C4-2B (cell line): ENCODE measurements at regions not wholly inside any gene's neighbourhood (a gene's known extent, or its start where the extent isn't known, plus 50 kb on each side); places are given as distances from the start of the nearest gene placed in this dataset.

ENCODE experiments used
- H3K27ac ChIP-seq: fragments of 450-650 bp; 2 replicates; pipeline ENCODE4 v1.5.1; 2017
- ZFX ChIP-seq: fragments of 450-650 bp; IDR thresholded peaks from 2 replicates; pipeline ENCODE4 v1.6.1; 2017
- TF ChIP-seq, protein P1 (sequence below): fragments of 450-650 bp; conservative IDR thresholded peaks from 2 replicates; pipeline ENCODE4 v1.5.1; 2017; ENCODE audit warnings: mild to moderate bottlenecking

DNA sequence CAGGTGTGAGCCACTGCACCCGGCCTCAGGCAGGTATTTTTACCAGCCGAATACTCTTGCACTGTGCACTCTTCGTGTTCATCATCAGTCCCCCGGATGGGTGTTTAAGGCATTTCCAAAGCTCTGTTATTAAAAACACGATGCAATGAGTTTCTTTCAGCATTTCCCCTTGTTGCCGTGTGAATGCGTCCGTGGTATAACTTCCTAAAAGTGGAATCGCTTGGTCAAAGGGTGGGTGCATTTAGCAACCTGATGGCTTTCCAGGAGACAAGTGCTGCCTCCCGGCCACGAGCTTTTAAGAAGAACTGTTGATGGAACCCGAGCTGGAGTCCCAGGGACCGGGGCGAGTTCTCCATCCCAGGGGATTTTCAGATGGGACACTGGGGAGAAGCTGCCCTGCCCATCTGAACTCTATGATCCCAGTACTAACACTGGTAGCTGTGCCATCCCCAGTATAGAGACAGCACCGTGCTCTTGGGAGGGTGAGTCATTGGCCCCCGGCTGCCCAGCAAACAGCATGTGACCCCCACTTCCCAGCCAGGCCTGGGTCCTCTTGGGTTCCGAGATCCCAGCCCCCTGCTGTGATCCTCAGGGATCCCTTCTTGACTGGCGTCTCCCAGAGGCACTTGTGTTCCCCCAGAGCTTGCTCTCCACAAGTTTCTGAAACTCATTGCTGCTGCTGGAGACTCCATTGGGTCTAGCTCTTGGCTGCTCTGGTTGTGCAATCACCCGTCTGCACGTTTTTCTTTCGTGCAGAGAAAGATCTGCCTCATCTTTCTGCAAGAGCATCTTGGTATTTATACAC lies 169.5 kb upstream of the IER5L start:
- H3K27ac ChIP-seq, result no peak overlapping the region
- TF ChIP-seq, protein P1, sequence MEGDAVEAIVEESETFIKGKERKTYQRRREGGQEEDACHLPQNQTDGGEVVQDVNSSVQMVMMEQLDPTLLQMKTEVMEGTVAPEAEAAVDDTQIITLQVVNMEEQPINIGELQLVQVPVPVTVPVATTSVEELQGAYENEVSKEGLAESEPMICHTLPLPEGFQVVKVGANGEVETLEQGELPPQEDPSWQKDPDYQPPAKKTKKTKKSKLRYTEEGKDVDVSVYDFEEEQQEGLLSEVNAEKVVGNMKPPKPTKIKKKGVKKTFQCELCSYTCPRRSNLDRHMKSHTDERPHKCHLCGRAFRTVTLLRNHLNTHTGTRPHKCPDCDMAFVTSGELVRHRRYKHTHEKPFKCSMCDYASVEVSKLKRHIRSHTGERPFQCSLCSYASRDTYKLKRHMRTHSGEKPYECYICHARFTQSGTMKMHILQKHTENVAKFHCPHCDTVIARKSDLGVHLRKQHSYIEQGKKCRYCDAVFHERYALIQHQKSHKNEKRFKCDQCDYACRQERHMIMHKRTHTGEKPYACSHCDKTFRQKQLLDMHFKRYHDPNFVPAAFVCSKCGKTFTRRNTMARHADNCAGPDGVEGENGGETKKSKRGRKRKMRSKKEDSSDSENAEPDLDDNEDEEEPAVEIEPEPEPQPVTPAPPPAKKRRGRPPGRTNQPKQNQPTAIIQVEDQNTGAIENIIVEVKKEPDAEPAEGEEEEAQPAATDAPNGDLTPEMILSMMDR, result no peak
- no peak for TF ChIP-seq ZFX

DNA sequence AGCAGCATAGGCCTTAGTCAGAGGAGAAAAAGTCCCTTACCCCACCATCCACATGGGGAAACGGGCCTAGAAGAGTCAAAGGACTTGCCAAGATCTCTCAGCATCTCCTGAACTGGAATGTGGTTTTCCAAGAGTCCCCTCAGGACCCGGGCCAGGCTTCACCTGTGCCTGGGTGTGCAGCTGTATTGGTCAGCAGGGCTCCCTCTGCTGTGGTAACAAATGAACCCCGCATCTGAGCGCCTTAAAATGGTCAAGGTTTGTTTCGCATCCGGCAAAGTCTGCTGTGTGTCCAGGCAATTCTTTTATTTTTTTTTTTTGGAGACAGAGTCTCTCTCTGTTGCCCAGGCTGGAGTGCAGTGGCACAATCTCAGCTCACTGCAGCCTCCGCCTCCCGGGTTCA lies 168.0 kb upstream of the IER5L start:
- TF ChIP-seq, protein P1, result no peak
- TF ChIP-seq ZFX, result no peak
- no peak overlapping the region for H3K27ac ChIP-seq

DNA sequence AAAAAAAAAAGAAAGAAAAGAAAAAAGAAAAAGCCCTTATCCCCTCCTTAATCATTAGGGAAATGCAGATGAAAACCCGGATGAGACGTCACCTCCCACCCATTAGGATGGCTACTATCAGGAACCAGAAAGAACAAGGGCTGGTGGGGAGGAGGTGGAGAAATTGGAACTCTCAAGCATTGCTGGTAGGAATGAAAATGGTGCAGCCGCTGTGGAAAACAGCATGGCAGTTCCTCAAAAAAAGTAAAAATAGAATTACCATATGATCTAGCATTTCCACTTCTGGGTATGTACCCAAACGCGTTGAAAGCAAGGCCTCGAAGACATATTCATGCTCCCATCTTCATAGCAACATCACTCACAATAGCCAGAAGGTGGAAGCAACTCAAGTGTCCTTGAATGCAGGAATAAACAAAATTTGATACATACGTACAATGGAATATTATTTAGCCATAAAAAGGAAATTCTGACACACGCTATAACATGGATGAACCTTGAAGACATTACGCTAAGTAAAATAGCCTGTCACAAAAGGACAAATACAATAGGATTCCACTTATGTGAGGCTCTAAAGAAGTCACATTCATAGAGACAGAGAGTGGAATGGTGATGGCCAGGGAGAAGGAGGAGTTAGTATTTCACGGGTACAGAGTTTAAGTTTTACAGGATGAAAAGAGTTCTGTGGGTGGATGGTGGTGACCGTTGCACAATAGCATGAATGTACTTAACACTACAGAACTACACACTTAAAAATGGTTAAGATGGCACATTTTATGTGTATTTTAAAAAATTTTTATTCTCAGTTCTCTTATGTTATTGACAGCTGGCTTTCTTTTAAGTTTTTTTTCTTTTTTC lies 166.8 kb upstream of the IER5L start:
- H3K27ac ChIP-seq, result no peak overlapping the region
- TF ChIP-seq, protein P1, result no peak
- no peak for TF ChIP-seq ZFX

DNA sequence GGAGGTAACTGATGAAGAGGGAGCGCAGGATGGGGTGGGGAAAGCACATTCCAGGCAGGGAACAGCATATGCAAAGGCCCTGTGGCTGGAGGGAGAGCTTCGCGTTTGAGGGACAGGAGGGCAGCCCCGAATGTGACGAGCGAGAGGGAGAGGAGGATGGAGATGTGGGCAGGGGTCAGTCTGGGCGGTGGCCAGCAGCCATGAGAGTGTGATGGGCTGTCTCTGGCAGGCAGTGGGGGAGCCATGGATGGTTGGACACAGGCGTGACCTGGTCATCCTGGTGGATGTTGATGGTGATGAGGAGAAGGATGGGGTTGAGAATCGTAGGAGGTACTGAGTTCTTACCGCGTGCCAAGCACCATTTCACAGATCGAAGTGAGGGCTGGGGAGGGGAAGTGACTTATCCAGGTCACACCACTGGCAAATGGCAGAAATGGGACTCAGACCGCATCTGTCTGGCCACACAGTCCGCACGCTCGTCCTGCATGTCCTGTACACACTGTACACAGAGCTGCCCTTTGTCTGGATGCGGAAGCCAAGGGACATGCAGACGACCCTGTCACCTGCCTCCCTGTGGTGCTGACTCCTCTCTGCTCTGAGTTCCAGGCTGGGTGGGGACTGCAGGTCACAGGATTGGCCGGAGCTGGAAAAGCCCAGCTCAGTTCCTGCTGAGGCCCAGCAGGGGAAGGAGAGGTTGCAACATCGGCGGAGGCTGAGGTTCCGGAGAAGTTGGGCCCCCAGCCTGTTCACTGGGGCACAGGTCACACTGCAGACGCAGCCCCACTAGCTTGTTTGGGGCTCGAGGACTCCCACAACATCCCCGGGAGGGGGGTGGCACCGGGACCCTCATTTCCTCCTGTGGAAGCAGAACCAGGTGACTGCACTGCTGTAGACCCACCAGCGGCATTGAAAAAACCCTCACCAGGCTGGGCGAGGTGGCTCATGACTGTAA lies 165.6 kb upstream of the IER5L start:
- TF ChIP-seq, protein P1, result no peak
- no peak for TF ChIP-seq ZFX
- no peak overlapping the region for H3K27ac ChIP-seq

DNA sequence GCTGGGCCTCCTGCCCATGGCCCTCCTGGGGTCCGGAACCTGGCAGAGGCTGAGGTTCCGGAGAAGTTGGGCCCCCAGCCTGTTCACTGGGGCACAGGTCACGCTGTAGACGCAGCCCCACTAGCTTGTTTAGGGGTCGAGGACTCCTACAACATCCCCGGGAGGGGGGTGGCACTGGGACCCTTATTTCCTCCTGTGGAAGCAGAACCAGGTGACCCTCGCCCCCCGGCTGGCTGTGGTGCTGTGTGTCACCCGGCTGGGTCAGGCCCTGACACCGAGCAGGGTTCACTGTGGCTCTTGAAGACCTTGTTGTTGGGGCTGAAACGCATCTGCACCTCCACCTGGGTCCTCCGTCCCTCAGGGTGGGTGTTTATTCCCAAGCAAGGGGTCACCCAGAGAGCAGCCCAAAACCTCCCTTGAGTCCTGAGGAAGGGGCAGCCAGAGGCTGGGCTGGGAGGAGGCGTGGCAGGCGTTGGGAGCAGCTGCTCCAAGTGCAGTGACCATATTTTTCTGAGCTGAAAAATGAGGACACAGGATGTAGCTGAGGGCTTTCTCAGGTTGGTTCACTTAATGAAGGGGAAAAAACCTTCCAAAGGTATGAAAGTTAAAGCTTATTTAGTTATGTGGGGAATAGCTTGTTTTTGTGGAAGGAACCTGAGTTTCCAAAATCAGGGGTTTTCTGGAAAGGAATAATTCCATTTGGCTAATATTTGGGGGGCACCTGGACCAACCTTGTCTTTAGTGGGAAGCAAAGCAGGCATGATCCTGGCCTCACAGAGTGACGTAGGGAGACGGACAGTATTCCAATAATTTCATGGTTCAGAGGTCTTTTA lies 164.7 kb upstream of the IER5L start:
- H3K27ac ChIP-seq, result no peak overlapping the region
- TF ChIP-seq ZFX, result no peak
- TF ChIP-seq, protein P1, result no peak

DNA sequence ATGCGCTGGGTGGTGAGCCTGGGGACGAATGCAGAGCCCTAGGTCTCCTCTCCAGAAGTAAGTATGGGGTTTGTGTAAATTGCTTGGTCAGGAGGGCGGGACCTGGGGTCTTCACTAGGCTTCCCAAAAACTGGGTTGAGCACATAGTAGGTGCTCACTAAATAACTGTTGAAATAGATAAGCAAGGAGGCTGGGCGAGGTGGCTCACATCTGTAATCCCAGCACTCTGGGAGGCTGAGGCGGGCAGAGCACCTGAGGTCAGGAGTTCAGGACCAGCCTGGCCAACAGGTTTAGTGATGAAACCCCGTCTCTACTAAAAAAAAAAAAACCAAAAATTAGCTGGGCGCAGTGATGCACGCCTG lies 163.9 kb upstream of the IER5L start:
- no peak for TF ChIP-seq ZFX
- TF ChIP-seq, protein P1, result no peak
- no peak overlapping the region for H3K27ac ChIP-seq
